HCT116 (cell line): ENCODE measurements at regions not wholly inside any gene's neighbourhood (a gene's known extent, or its start where the extent isn't known, plus 50 kb on each side); places are given as distances from the start of the nearest gene placed in this dataset.

ENCODE experiments used
- CTCF ChIP-seq, 3 experiments: fragments of 200-600 bp in 1 of 3; sonication (generic) in 1 of 3; IDR thresholded peaks in 2 of 3; conservative IDR thresholded peaks in 1 of 3; 2 replicates each; pipeline ENCODE4 v1.5.1; 2012 to 2017; ENCODE audit warnings: low read depth in 2 of 3, low read length in 2 of 3, antibody characterized with exemption in 1 of 3, borderline replicate concordance in 1 of 3, control low read depth in 1 of 3, mild to moderate bottlenecking in 1 of 3, mixed read lengths in 1 of 3, mixed run types in 1 of 3, moderate library complexity in 1 of 3; ENCODE audit not compliant: insufficient read depth in 1 of 3
- JUND ChIP-seq: IDR thresholded peaks from 2 replicates; pipeline ENCODE4 v1.6.1; 2012
- POLR2A ChIP-seq: IDR thresholded peaks from 2 replicates; pipeline ENCODE4 v1.7.0; 2011; ENCODE audit warnings: borderline replicate concordance; ENCODE audit not compliant: insufficient read depth, insufficient read length; ENCODE audit errors: extremely low read depth
- ZNF274 ChIP-seq: fragments of 200-500 bp; sonication (Bioruptor generic); IDR thresholded peaks from 2 replicates; pipeline ENCODE4 v1.6.1; 2014; ENCODE audit warnings: mild to moderate bottlenecking, low read depth, low read length, inconsistent platforms

GRCh38 chr11:93054279-93054678 lies 84.8 kb downstream of the MTNR1B start:
- TF ChIP-seq JUND (0 out of 2 replicates have a peak, but pooled peaks have one; percentile 8), CTCF (IDR thresholded peaks at IDR 0.05 in 2 of 3, conservative IDR thresholded peaks at IDR 0.05 in 1 of 3; ENCODE audit: borderline replicate concordance in 1 of 3, insufficient read depth in 1 of 3, low read depth in 2 of 3, low read length in 2 of 3) (no peak), POLR2A (no peak), ZNF274 (no peak)
